ENCODE measurements at regions not wholly inside any gene's neighbourhood (a gene's known extent, or its start where the extent isn't known, plus 50 kb on each side); places are given as distances from the start of the nearest gene placed in this dataset.
"Not testable (repeated sequence)": the region's sequence is repeated elsewhere in the genome, so short reads cannot be mapped to it uniquely, and the experiment has no call there.

DNA sequence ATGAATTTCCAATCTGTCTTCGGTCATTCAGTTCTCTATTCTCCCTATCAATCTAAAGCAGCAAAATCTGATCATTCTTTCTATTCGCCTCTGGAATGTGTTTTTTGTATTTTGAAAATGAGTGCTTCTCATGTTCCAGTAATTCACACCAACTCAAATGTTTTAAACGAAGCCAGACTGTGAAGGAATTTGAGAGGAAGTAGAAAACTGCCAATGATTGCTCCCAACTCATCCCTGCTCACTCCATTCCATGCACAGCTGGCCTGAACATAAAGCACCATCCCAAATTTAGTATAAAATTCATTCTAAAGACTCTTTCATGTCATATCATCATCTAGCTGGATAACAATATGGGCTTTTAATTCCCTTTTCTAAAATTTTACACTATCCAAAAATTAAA is 123.8 kb downstream of the DUSP6 start:
- DNase-seq (ENCODE audit: low read depth, low spot score) = no peak

DNA sequence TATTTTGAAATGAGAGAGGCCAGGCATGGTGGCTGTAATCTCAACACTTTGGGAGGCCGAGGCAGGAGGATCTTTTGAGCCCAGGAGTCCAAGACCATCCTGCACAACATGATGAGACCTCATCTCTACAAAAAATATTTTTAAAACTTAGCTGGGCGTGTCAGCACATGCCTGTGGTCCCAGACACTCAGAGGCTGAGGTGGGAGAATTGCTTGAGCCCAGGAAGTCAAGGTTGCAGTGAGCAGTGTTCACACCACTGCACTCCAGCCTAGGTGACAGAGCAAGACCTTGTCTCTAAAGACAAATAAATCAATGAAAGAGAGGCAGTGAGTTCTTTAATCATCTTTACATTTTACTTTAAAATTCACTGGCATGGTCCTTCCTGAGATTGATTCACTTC is 124.5 kb downstream of the DUSP6 start:
- DNase-seq (ENCODE audit: low read depth, low spot score) = no peak

DNA sequence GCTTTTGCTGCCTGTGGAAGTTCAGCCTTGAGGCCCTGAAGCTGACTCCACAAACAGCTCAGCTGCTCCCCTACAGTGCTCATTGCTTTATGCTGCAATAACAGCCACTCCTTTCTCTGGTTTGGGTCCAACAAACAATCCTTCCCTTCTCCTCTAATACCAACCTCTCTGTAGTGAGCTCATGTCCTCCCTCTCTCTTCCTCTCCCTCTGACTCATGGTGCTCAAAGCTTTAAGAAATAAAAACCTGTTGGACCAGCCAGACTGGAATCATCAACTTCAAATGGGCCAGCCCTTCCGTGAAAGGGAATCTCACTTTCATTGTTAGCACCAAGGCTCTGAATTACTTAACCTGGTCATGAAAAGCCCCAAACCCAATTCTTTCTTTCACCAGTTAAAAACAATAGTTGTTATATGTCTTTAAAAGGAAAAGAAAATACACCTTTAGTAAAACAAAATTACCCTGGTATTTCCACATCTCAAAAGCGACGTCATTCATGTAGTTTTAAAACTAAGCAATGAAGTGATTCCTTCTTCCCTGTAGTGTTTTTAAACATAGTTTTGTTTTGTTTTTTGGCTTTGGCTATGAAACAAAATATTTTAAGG is 126.4 kb downstream of the DUSP6 start:
- no peak for DNase-seq (ENCODE audit: low read depth, low spot score)

DNA sequence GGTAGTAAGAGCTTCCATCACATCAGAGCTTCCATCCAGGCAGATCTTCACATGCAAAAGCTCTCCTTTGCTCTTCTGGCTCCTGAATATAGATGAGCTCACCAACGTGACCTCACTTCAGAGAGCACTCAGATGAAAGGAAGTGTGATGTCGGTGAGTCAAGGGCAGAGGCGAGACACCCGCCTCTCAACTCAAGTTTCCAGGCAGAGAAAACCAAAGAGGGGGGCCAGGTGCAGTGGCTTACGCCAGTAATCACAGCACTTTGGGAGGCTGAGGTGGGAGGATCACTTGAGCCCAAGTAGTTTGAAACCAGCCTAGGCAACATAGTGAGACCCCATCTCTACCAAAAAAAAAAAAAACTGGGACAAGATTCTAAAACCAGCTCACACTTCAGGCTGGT is 126.9 kb downstream of the DUSP6 start:
- DNase-seq (ENCODE audit: low read depth, low spot score) = peak; percentile 59

DNA sequence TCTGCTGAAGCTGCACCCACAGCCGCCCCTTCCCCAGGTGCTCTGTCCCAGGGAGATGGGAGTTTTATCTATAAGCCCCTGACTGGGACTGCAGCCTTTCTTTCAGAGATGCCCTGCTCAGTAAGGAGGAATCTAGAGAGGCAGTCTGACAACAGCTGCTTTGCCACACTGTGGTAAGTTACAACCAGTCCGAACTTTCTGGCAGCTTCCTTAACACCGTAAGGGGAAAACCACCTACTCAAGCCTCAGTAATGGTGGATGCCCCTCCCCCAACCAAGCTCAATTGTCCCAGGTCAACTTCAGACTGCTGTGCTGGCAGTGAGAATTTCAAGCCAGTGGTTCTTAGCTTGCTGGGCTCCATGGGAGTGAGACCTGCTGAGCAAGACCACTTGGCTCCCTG is 129.7 kb downstream of the DUSP6 start:
- DNase-seq (ENCODE audit: low read depth, low spot score) = not testable (repeated sequence)

DNA sequence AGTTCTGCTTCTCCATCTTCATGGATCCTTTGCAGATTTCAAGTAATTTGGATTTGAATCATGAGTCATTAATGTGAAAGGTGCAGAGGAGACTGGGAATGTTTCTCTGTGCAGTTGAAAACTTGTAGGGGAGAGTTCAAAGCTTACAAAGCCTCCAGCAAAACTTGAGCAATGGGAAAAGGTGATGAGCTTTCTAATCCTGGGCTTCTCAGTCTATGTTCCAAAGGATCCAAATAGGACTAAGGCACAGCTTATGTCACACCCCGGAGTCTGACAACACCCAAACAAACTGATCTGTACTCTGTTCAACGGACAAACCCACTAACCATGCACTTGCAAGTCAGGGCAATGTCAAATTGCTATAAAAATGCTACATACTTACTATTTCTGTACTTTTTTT is 134.8 kb downstream of the DUSP6 start:
- DNase-seq (ENCODE audit: low read depth, low spot score) = no peak

DNA sequence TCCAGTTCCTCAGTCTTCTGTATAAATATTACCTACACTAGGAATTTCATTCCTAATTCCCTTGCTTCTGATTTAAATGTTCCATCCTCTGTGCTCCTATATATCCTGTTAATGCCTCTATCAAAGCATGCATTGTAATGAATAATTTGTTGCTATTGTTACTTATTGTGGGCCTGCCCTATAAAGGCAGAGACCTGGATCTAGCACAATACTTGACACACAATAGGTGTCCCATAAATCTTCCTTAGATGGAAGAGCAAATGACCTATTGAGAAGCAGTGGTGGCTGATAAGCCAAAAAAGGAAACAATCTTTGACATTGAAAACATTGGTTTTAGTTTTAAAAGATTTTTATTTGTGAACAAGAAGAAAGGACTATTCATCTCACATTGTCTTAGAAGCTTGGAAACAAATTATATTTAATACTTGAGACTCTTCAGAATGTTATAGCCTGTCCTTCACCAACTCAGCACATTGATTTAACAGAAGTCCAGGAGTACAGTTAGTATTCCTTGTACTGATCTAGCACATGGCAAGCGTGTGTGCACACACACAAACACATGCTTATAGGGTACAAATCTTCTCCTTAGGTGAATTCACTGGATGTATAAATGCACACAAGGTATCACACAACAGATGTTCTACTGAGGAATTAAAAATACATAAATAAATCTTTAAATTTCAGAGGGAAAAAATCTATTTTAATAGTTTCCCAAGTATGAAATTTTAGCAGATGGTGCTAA is 135.9 kb downstream of the DUSP6 start:
- no peak for DNase-seq (ENCODE audit: low read depth, low spot score)

DNA sequence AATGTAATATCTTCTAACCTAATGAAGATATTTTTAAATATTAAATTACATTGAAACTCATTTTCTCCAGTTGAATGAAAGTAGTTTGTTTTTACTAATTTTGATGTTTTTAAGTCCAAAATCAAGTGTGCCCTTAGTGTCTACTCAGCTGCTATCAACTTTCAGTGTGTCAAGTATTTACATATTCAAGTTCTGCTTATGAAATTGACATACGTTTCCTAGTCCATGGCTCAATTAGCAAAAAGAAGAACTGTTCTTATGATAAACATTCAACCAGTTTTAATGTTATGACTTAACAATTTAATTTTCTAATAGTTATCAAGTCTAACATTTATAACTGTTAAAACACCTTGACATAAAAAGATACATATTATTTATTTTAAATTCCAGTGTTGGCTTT is 137.1 kb downstream of the DUSP6 start:
- DNase-seq (ENCODE audit: low read depth, low spot score) = no peak

DNA sequence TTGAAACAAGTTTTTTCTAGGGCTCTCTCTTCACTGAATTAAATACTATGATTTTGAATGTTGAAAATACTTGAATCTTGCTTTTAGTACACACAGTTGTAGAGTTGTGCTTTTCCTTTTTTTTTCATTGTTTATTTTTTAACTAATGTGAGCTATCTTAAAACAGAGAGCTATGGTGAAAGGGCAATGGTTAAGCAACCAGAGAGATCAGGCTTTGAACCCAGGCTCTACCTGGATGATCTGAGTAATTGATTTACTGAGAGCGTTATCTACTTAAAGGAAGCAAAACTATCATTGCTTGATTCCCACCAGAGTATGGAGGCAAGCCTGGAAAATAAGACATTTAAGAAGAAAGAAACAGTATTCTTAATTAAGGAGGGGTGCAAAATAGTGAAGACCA is 138.6 kb downstream of the DUSP6 start:
- DNase-seq (ENCODE audit: low read depth, low spot score) = no peak

DNA sequence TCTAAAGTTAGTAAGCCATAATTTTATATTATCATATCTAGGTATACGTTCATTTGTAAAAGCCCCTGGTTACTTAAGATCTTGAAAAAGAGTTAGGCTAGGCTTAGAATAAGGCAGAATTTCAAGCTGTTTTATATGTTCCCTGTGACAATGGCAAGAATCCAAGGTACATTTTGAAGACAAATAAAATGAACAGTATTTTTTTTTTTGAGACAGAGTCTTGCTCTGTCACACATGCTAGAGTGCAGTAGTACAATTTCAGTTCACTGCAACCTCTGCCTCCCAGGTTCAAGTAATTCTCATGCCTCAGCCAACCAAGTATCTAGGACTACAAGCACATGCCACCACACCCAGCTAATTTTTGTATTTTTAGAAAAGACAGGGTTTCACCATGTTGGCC is 139.2 kb downstream of the DUSP6 start:
- DNase-seq (ENCODE audit: low read depth, low spot score) = no peak

DNA sequence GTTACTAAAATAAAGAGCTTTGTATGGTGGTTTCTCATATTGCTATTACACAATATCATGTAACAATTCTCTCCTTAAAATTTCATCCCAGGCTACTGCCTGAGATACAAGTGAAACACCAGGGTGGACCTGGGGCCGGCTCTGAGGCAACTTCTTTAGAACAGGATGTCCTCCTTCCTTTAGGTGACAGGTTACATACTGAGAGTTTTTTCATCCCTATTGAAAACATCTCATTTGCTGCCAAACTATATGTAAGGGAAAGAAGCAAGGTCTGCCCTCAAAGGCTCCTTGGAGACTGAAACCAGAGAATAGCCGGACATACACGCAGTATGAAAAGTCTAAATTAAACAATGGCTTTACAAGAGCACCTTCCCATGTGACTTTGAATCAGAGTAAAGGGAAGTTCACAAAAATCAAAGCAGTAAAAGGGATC is 139.9 kb downstream of the DUSP6 start:
- DNase-seq (ENCODE audit: low read depth, low spot score) = no peak

DNA sequence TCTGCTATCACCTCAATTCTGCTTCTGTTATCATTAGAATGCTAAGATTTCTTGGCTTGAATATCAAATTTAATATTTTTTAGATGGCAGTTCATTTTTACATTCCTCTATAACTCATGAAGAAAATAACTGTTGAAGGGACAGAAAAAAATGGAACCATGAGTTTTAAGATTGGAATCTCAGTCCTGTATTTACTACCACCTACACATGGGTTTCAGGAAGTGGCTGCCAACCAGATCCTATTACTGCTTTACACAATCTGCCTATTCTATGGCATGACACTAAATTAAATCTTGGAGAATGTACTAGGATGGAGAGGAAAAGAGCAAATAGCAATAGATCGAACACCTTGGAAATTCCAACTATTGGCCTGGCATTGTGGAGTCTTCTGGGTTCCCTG is 140.8 kb downstream of the DUSP6 start:
- DNase-seq (ENCODE audit: low read depth, low spot score) = no peak

DNA sequence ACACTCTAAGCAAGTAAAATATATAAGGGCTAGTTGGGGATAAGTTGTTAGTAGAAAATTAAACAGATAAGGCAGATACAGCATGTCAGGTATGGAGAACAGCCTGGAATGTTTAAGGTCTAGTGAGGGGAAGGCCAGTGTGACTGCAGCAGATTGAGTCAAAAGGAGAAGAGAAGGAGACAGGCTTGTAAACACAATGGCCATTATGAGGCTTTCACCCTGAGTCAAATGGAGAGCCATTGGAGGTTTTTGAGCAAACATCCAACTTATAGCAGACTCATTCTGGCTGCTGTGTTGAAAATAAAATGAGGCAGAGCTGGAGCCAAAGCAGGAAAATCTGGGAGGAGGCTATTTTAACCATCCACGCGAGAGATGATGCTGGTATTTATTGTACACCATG is 142.0 kb downstream of the DUSP6 start:
- DNase-seq (ENCODE audit: low read depth, low spot score) = no peak

DNA sequence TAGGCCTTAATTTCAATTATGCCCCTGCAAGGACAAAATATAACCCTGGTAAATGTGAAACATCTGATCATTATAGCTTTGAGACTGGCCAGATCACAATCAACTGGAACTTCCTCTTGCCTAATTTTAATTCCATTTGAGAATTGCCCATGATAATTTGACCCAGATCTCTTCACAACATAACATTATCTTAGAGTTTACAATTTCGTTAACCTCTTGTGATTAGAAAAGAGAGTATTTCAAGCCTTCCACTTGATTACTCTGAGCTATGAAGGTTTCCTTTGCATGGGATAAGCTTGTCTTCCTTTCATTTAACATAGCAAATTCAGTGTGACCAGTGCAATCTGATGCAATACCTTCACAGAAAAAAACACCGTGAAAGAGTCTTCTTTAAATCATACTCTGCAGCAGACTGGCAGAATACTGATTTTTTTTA is 143.6 kb downstream of the DUSP6 start:
- no peak for DNase-seq (ENCODE audit: low read depth, low spot score)

DNA sequence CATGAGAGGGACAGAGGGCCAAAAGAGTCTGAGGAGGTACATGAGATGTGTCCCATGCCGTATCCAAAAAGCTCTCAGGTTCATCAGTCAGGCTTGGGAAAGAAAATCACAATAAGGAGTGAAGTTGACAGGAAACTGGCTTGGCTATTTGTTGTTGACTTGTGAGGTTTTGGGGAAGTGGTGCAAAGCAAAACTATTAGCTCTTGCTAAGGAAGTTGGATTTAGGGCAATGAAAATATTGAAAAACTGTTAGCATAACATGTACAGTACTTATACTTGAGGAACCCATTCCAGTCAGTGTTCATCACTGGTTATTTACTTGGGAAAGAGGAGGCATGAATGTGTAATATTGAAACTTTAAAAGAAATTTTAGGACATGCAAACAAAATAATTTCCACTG is 145.9 kb downstream of the DUSP6 start:
- DNase-seq (ENCODE audit: low read depth, low spot score) = no peak

DNA sequence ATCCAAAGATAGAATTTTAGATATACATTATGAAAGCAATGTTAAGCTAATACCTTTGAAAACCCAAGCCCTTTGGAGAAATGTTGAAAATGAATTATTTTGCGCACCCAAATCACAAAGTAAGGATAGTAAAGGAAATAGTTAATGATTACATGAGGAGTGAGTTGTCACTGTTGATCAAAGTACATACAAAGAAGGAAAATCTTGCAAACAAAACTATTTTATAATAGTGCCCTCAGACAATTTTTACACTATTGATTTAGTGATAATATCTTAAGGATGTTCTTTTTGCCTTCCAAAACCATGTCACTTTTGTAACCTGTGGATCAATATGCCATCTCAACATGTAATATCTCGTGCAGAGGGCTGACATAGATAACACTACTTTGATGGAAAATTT is 146.8 kb downstream of the DUSP6 start:
- no peak for DNase-seq (ENCODE audit: low read depth, low spot score)

DNA sequence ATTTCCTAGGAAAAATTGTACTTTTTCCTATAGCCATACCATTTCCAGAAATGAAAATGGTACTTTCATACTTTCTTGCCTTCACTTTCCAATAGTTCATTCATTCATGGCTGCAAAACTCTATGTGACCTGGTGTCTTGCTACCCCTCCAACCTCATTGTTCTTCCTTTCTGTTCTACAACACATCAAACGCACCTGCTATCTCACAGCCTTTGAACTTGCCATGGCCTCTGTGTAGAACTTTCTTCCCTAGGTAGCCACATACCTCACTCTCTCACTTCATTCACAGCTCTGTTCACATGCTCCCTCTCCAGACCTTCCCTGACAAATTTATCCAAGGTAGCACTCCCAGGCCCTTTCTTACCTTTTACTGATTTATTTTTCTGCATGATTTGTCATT is 149.2 kb downstream of the DUSP6 start:
- DNase-seq (ENCODE audit: low read depth, low spot score) = no peak

DNA sequence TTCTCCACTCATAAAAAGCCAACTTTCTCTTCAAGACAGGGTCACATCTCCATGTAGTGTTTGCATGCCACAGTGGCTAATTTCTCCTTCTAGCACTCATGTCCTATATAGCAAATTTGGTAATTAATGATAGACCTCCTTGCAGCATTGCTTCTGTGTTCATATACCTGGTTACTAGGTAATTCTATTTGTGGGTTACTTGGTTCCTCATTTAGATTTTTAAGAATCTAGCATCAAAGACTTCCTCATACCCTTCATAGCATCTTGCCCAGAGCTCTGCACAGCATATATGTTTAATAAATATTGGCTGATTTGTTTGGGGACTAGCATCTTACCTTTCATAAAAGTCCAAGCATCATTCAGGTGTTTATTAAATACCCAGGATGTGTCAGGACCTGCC is 152.1 kb downstream of the DUSP6 start:
- DNase-seq (ENCODE audit: low read depth, low spot score) = no peak

DNA sequence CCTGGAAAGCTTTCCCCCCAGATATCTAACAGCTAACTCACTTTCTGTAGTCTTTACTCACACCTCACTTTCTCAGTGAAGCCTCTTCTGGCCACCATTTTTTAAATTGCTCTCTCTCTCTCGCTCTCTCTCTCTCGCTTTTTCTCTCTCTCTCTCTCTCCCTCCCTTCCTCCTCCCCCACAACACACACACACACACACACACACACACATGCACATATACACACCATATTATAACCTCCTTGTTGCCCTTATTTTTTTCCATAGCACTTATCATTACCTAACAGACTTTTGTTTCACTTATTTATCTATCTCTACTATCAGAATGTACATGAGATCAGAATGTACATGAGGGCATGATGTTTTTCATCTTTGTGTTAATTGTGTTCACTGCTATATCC is 156.8 kb downstream of the DUSP6 start:
- DNase-seq (ENCODE audit: low read depth, low spot score) = no peak

DNA sequence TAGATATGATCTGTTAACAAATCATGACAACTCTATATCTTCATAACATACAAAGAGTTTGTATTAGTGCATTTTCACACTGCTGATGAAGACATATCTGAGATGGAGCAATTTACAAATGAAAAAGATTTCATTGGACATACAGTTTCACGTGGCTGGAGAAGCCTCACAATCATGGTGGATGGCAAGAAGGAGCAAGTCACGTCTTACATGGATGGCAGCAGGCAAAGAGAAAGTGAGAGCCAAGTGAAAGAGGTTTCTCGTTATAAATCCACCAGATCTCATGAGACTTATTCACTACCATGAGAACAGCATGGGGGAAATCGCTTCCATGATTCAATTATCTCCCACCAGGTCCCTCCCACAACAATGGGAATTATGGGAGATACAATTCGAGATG is 157.6 kb downstream of the DUSP6 start:
- DNase-seq (ENCODE audit: low read depth, low spot score) = no peak

DNA sequence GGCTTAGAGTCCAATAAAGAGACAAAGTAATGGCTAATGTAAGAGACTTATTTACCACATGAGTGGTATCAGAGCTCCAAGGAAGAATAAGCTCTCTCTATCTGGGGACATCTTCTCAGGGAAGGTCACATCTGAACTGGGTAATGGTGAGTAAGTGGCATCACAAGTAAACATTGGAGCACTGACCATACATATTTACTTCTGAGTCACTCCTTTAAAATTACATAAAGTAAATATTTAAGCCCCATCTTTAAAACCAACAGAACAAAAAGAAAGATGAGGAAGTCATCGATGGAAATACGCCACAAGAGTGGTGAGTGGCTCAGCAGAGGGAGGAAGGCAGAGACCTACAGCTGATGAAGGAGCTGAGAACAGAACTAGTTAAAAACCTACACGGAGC is 159.9 kb downstream of the DUSP6 start:
- no peak for DNase-seq (ENCODE audit: low read depth, low spot score)

DNA sequence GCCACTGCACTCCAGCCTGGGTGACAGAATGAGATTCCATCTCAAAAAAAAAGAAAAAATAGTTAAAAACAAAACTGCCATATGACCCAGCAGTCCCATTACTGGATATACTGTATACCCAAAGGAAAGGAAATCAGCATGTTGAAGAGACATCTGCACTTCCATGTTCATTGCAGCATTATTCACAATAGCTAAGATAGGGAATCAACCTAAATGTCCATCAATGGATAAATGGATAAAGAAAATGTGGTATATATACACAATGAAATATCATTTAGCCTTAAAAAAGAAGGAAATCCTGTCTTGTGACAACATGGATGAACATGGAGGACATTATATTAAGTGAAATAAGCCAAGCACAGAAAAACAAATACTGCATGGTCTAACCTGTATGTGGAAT is 160.7 kb downstream of the DUSP6 start:
- DNase-seq (ENCODE audit: low read depth, low spot score) = not testable (repeated sequence)

DNA sequence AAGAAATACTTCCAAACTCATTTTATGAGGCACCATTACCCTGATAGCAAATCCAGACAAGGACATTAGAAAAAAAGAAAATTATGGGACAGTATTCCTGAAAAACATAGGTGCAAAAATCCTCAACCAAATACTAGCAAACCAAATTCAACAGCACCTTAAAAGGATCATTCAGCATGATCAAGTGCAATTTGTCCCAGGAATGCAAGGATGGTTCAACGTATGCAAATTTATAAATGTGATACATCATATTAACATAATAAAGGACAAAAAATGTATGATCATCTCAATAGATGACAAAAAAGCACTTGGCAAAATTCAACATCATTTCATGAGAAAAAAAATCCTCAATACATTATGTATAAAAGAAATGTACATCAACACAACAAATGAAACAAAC is 162.9 kb downstream of the DUSP6 start:
- DNase-seq (ENCODE audit: low read depth, low spot score) = no peak

DNA sequence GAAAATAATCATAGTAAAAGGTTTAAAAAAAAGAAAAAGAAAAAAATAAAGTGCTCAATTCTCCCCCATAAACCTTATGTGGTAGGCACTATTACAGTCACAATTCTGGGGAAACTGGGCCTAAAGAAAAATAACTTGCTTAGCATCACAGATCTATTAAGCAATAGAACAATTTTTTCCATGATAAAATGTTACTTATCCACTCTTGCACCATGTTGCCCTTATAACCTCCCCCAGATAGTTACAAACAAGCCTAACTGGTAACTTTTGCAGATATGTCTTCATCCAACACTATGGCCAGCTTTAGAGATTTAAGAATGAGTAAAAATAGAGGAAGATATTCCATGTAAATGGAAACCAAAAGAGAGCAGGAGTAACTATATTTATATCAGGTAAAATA is 164.8 kb downstream of the DUSP6 start:
- no peak for DNase-seq (ENCODE audit: low read depth, low spot score)

Data from activated naive CD8-positive, alpha-beta T cell treated with anti-CD3 and anti-CD28 coated beads, Interleukin-2, amount 50 U/mL, for 16 hours (primary cell).